ENCODE measurements at regions not wholly inside any gene's neighbourhood (a gene's known extent, or its start where the extent isn't known, plus 50 kb on each side); places are given as distances from the start of the nearest gene placed in this dataset.
A peak's percentile ranks its signal among the peaks of the same experiment; 100 is the strongest.

- Mint-ChIP-seq H3K27me3 (ENCODE audit: insufficient read depth, low read depth, poor library complexity) (no peaks in the 10 kb centered on the region), H3K27ac (no peak overlapping the region), H3K4me1 (no peaks in the 10 kb centered on the region), H3K36me3 (ENCODE audit: low read depth) (no peaks in the 10 kb centered on the region), H3K4me3 (no peak overlapping the region), H3K9me3 (no peaks in the 10 kb centered on the region)
- Histone ChIP-seq H3K4me3 (no peak overlapping the region), H3K27me3 (ENCODE audit: insufficient read depth) (no peaks in the 10 kb centered on the region), H3K36me3 (ENCODE audit: insufficient read depth) (no peaks in the 10 kb centered on the region), H3K4me2 (no peak overlapping the region), H3F3A (replicated peaks; ENCODE audit: low read depth) (no peaks in the 10 kb centered on the region), H3K27ac (ENCODE audit: low read depth) (no peak overlapping the region), H4K20me1 (replicated peaks; ENCODE audit: insufficient read depth) (no peaks in the 10 kb centered on the region), H3K79me2 (replicated peaks; ENCODE audit: insufficient read depth) (no peaks in the 10 kb centered on the region), H3K4me1 (ENCODE audit: insufficient read depth) (no peaks in the 10 kb centered on the region), H3K9me2 (ENCODE audit: insufficient read depth) (no peaks in the 10 kb centered on the region), H2AFZ (peak overlapping the region; percentile 56; the same call in 1 of the 2 replicates)
- TF ChIP-seq, protein P1, sequence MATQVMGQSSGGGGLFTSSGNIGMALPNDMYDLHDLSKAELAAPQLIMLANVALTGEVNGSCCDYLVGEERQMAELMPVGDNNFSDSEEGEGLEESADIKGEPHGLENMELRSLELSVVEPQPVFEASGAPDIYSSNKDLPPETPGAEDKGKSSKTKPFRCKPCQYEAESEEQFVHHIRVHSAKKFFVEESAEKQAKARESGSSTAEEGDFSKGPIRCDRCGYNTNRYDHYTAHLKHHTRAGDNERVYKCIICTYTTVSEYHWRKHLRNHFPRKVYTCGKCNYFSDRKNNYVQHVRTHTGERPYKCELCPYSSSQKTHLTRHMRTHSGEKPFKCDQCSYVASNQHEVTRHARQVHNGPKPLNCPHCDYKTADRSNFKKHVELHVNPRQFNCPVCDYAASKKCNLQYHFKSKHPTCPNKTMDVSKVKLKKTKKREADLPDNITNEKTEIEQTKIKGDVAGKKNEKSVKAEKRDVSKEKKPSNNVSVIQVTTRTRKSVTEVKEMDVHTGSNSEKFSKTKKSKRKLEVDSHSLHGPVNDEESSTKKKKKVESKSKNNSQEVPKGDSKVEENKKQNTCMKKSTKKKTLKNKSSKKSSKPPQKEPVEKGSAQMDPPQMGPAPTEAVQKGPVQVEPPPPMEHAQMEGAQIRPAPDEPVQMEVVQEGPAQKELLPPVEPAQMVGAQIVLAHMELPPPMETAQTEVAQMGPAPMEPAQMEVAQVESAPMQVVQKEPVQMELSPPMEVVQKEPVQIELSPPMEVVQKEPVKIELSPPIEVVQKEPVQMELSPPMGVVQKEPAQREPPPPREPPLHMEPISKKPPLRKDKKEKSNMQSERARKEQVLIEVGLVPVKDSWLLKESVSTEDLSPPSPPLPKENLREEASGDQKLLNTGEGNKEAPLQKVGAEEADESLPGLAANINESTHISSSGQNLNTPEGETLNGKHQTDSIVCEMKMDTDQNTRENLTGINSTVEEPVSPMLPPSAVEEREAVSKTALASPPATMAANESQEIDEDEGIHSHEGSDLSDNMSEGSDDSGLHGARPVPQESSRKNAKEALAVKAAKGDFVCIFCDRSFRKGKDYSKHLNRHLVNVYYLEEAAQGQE (IDR thresholded peaks at IDR 0.05; ENCODE audit: unreplicated experiment), result no peak
- TF ChIP-seq NANOG (IDR thresholded peaks at IDR 0.05; ENCODE audit: borderline replicate concordance) (no peak), EZH2 (IDR thresholded peaks at IDR 0.05; ENCODE audit: low read depth, unreplicated experiment) (no peak), STAT1 (IDR thresholded peaks at IDR 0.05; ENCODE audit: unreplicated experiment) (no peak), CTCF (conservative IDR thresholded peaks at IDR 0.05; ENCODE audit: low read depth in 2 of 2) (no peak), ETS1 (IDR thresholded peaks at IDR 0.05) (no peak), POLR2AphosphoS5 (IDR thresholded peaks at IDR 0.05; ENCODE audit: low read depth) (no peak), ZNF114 (CRISPR knock-in tag; IDR thresholded peaks at IDR 0.05) (no peak), CREB1 (CRISPR knock-in tag; IDR thresholded peaks at IDR 0.05; ENCODE audit: low read depth) (no peak), ZNF462 (CRISPR knock-in tag; IDR thresholded peaks at IDR 0.05) (no peak), JUNB (IDR thresholded peaks at IDR 0.05; ENCODE audit: unreplicated experiment) (no peak), EZH2phosphoT487 (IDR thresholded peaks at IDR 0.05; ENCODE audit: unreplicated experiment) (no peak)
- ATAC-seq, result no peak
- DNase-seq (ENCODE audit: low spot score), result no peak
These were observed 252.5 kb upstream of the PLXNA2 start for GRCh38 chr1:208496467-208497371.

Measured in GM23338 (cell line).